ENCODE measurements at regions not wholly inside any gene's neighbourhood (a gene's known extent, or its start where the extent isn't known, plus 50 kb on each side); places are given as distances from the start of the nearest gene placed in this dataset.

- DNase-seq (ENCODE audit: low read depth) = no peak
Measured at GRCh38 chr4:43782391-43782790, 666.2 kb downstream of the KCTD8 start.

GRCh38 chr4:43816116-43816515 lies 632.5 kb downstream of the KCTD8 start:
- no peak for DNase-seq (ENCODE audit: low read depth)

- DNase-seq (ENCODE audit: low read depth) = no peak
Measured at GRCh38 chr4:43822621-43823020, 626.0 kb downstream of the KCTD8 start.

GRCh38 chr4:43835869-43836268 lies 612.7 kb downstream of the KCTD8 start:
- no peak for DNase-seq (ENCODE audit: low read depth)

GRCh38 chr4:43837171-43837570 lies 611.4 kb downstream of the KCTD8 start:
- no peak for DNase-seq (ENCODE audit: low read depth)

GRCh38 chr4:43837604-43838003 lies 611.0 kb downstream of the KCTD8 start:
- DNase-seq (ENCODE audit: low read depth) = no peak

- DNase-seq (ENCODE audit: low read depth) = no peak
Measured at GRCh38 chr4:43842594-43842993, 606.0 kb downstream of the KCTD8 start.

- DNase-seq (ENCODE audit: low read depth) = no peak
Measured at GRCh38 chr4:43843501-43843900, 605.1 kb downstream of the KCTD8 start.

- no peak for DNase-seq (ENCODE audit: low read depth)
Measured at GRCh38 chr4:43846111-43846587, 602.5 kb downstream of the KCTD8 start.

GRCh38 chr4:43853565-43854264 lies 594.9 kb downstream of the KCTD8 start:
- no peak for DNase-seq (ENCODE audit: low read depth)

- no peak for DNase-seq (ENCODE audit: low read depth)
Measured at GRCh38 chr4:43855283-43855682, 593.3 kb downstream of the KCTD8 start.

- no peak for DNase-seq (ENCODE audit: low read depth)
Measured at GRCh38 chr4:43864616-43865146, 583.9 kb downstream of the KCTD8 start.

- no peak for DNase-seq (ENCODE audit: low read depth)
Measured at GRCh38 chr4:43867908-43868307, 580.7 kb downstream of the KCTD8 start.

- no peak for DNase-seq (ENCODE audit: low read depth)
Measured at GRCh38 chr4:43875655-43876054, 573.0 kb downstream of the KCTD8 start.

- no peak for DNase-seq (ENCODE audit: low read depth)
Measured at GRCh38 chr4:43882470-43882869, 566.1 kb downstream of the KCTD8 start.

GRCh38 chr4:43886196-43886595 lies 562.4 kb downstream of the KCTD8 start:
- DNase-seq (ENCODE audit: low read depth) = no peak

- DNase-seq (ENCODE audit: low read depth) = no peak
Measured at GRCh38 chr4:43898836-43899235, 549.8 kb downstream of the KCTD8 start.

- no peak for DNase-seq (ENCODE audit: low read depth)
Measured at GRCh38 chr4:43903456-43903855, 545.2 kb downstream of the KCTD8 start.

GRCh38 chr4:43918377-43918776 lies 530.2 kb downstream of the KCTD8 start:
- DNase-seq (ENCODE audit: low read depth) = no peak

- no peak for DNase-seq (ENCODE audit: low read depth)
Measured at GRCh38 chr4:43932448-43932847, 516.2 kb downstream of the KCTD8 start.

- no peak for DNase-seq (ENCODE audit: low read depth)
Measured at GRCh38 chr4:43943998-43944397, 504.6 kb downstream of the KCTD8 start.

GRCh38 chr4:43959976-43960375 lies 488.6 kb downstream of the KCTD8 start:
- DNase-seq (ENCODE audit: low read depth) = no peak

GRCh38 chr4:43968011-43968410 lies 480.6 kb downstream of the KCTD8 start:
- DNase-seq (ENCODE audit: low read depth) = no peak

GRCh38 chr4:43983610-43984009 lies 465.0 kb downstream of the KCTD8 start:
- no peak for DNase-seq (ENCODE audit: low read depth)
